Osteoblast (primary cell): ENCODE measurements at regions not wholly inside any gene's neighbourhood (a gene's known extent, or its start where the extent isn't known, plus 50 kb on each side); places are given as distances from the start of the nearest gene placed in this dataset.

Source experiments
- DNase-seq: peaks from one replicate; pipeline ENCODE4 v3.0.0; 2011; ENCODE audit warnings: low spot score, mixed read lengths; ENCODE audit not compliant: insufficient read length; ENCODE audit errors: missing footprints
- H2AFZ ChIP-seq: 2 replicates; pipeline ENCODE4 v1.6.0; 2011; ENCODE audit warnings: mild to moderate bottlenecking, low read length
- H3K27ac ChIP-seq: 2 replicates; pipeline ENCODE4 v1.5.1; 2011; ENCODE audit warnings: mild to moderate bottlenecking, low read depth, low read length, moderate library complexity
- H3K27me3 ChIP-seq: 2 replicates; pipeline ENCODE4 v1.6.0; 2012; ENCODE audit warnings: mild to moderate bottlenecking, control low read depth, inconsistent platforms, low read length, moderate library complexity; ENCODE audit not compliant: insufficient read depth
- H3K36me3 ChIP-seq: 2 replicates; pipeline ENCODE4 v1.5.1; 2011; ENCODE audit warnings: mild to moderate bottlenecking, low read length, control low read depth, moderate library complexity; ENCODE audit not compliant: insufficient read depth
- H3K4me1 ChIP-seq: 2 replicates; pipeline ENCODE4 v1.5.1; 2011; ENCODE audit warnings: mild to moderate bottlenecking, low read length, control low read depth, moderate library complexity; ENCODE audit not compliant: insufficient read depth
- H3K4me2 ChIP-seq: 2 replicates; pipeline ENCODE4 v1.6.0; 2011; ENCODE audit warnings: mild to moderate bottlenecking, low read length; ENCODE audit not compliant: insufficient read depth
- H3K4me3 ChIP-seq: fragments of 200-600 bp; sonication (generic); 3 replicates; pipeline ENCODE4 v1.5.1; 2012; ENCODE audit warnings: mild to moderate bottlenecking, low read length, inconsistent platforms; ENCODE audit not compliant: insufficient read depth
- H3K79me2 ChIP-seq: 2 replicates; pipeline ENCODE4 v1.6.0; 2012; ENCODE audit warnings: mild to moderate bottlenecking, low read length, control low read depth, inconsistent platforms; ENCODE audit not compliant: insufficient read depth
- H3K9me3 ChIP-seq: 2 replicates; pipeline ENCODE4 v1.5.1; 2011; ENCODE audit warnings: low read depth, low read length, control low read depth
- H4K20me1 ChIP-seq: 2 replicates; pipeline ENCODE4 v1.6.0; 2012; ENCODE audit warnings: mild to moderate bottlenecking, low read length, control low read depth; ENCODE audit not compliant: insufficient read depth
- CTCF ChIP-seq: IDR thresholded peaks from 2 replicates; pipeline ENCODE4 v1.5.1; 2011; ENCODE audit warnings: mild to moderate bottlenecking, low read depth, low read length, moderate library complexity; ENCODE audit errors: extremely low read depth

GRCh38 chr4:117844594-117844993 lies 189.7 kb upstream of the NDST3 start:
- Histone ChIP-seq H3K4me2 (no peak overlapping the region), H3K27me3 (no peaks in the 10 kb centered on the region), H3K9me3 (peaks cover 2% of the 10 kb centered on the region), H2AFZ (no peak overlapping the region), H4K20me1 (no peaks in the 10 kb centered on the region), H3K36me3 (no peaks in the 10 kb centered on the region), H3K4me3 (no peak overlapping the region), H3K79me2 (no peaks in the 10 kb centered on the region), H3K27ac (no peak overlapping the region), H3K4me1 (no peaks in the 10 kb centered on the region)
- TF ChIP-seq CTCF: no peak
- no peak for DNase-seq

DNA sequence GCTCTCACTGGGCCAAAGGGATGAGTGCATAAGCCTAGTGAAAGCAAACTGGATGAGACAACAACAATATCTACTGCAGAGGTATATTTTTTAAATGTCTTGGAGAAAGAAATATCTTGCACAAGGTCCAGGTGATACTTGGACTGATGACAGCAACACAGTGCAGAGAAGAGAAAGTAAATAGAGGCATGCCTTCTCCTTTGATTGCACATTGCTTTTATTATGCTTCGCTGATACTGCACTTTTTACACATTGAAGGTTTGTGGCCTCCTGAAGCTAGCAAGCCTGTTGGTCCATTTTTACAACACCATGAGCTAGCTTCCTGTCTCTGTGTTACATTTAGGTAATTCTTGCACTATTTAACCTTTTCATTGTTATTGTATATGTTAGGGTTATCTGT lies 189.0 kb upstream of the NDST3 start:
- H2AFZ ChIP-seq: no peak overlapping the region
- no peaks in the 10 kb centered on the region for H3K4me1 ChIP-seq
- no peak for DNase-seq

DNA sequence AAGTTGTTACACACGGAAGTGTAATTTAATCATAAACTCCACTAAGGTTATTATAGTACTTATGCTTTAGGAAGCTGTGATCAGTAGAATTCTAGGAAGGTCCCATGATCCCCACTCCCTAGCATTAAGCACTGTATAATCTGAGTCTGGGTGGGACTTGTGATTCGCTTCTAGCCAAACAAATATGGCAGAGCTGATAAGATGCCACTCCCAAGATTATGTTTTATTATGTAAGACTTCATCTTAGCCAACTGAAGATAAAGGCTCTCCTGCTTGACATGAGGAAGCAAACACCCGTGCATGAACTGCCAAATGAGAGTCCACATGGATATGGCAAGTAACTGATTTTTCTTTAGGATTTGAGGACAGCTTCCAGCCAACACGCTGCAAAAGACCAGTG lies 186.4 kb upstream of the NDST3 start:
- Histone ChIP-seq H3K79me2 (no peaks in the 10 kb centered on the region), H3K4me1 (no peaks in the 10 kb centered on the region), H3K4me2 (no peak overlapping the region), H3K4me3 (no peak overlapping the region), H3K27me3 (no peaks in the 10 kb centered on the region), H3K36me3 (no peaks in the 10 kb centered on the region), H3K9me3 (peaks cover 6% of the 10 kb centered on the region), H3K27ac (no peak overlapping the region), H4K20me1 (no peaks in the 10 kb centered on the region), H2AFZ (no peak overlapping the region)
- TF ChIP-seq CTCF: no peak
- no peak for DNase-seq

More for the DNA sequence above, 189.0 kb upstream of the NDST3 start:
- peaks cover 5% of the 10 kb centered on the region for H3K9me3 ChIP-seq
- TF ChIP-seq CTCF: no peak
- H3K4me3 ChIP-seq: no peak overlapping the region
- H3K4me2 ChIP-seq: no peak overlapping the region
- H3K36me3 ChIP-seq: no peaks in the 10 kb centered on the region
- H3K27ac ChIP-seq: no peak overlapping the region
- no peaks in the 10 kb centered on the region for H3K27me3 ChIP-seq
- H4K20me1 ChIP-seq: no peaks in the 10 kb centered on the region
- no peaks in the 10 kb centered on the region for H3K79me2 ChIP-seq

DNA sequence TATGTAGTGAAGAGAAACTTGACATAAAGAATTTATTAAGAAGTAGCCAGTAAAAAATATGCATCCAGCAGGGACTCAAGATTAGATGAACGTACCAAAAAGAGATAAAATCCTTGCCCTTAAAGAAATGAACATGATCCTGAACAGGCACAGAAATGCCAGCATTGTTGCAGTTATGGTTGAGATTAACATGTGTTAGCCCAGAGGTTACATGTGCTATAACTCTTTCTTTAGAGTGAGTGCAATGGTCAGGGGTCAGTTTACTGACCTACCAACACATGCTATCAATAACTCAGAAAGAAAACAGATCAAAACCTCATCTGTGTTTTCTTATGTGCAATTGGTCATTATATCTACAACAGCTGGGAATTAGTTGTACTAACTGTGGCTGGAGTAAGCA lies 166.1 kb upstream of the NDST3 start:
- H3K4me2 ChIP-seq: no peak overlapping the region
- DNase-seq: no peak
- no peak for TF ChIP-seq CTCF
- no peaks in the 10 kb centered on the region for H3K9me3 ChIP-seq
- no peaks in the 10 kb centered on the region for H4K20me1 ChIP-seq
- no peaks in the 10 kb centered on the region for H3K36me3 ChIP-seq
- no peaks in the 10 kb centered on the region for H3K4me1 ChIP-seq
- H3K27me3 ChIP-seq: no peaks in the 10 kb centered on the region
- H2AFZ ChIP-seq: no peak overlapping the region
- no peak overlapping the region for H3K4me3 ChIP-seq
- no peaks in the 10 kb centered on the region for H3K79me2 ChIP-seq
- no peak overlapping the region for H3K27ac ChIP-seq
